ENCODE measurements at regions not wholly inside any gene's neighbourhood (a gene's known extent, or its start where the extent isn't known, plus 50 kb on each side); places are given as distances from the start of the nearest gene placed in this dataset.
A peak's percentile ranks its signal among the peaks of the same experiment; 100 is the strongest.
"Not testable (repeated sequence)": the region's sequence is repeated elsewhere in the genome, so short reads cannot be mapped to it uniquely, and the experiment has no call there.

GRCh38 chr2:402721-403120, 114.8 kb upstream of the ALKAL2 start:
- no peak for DNase-seq (ENCODE audit: low read depth, low spot score)

DNA sequence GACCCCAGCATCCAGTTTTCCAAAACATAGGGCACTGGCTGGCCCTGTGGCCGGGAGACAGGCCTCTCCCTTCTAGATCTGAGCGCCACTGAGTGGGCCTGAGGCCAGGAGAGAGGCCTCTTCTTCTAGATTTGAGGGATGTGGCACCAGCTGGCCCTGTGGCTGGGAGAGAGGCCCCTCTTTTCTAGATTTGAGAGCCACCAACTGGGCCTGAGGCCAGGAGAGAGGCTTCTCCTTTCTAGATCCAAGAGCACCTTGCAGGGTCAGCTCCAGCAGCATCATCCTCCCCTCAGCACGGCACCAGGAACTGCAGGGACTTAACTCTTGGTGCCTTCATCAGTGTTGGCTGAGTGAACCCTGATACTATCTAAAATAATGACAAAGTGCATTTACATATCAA, 114.3 kb upstream of the ALKAL2 start:
- no peak for DNase-seq (ENCODE audit: low read depth, low spot score)

DNA sequence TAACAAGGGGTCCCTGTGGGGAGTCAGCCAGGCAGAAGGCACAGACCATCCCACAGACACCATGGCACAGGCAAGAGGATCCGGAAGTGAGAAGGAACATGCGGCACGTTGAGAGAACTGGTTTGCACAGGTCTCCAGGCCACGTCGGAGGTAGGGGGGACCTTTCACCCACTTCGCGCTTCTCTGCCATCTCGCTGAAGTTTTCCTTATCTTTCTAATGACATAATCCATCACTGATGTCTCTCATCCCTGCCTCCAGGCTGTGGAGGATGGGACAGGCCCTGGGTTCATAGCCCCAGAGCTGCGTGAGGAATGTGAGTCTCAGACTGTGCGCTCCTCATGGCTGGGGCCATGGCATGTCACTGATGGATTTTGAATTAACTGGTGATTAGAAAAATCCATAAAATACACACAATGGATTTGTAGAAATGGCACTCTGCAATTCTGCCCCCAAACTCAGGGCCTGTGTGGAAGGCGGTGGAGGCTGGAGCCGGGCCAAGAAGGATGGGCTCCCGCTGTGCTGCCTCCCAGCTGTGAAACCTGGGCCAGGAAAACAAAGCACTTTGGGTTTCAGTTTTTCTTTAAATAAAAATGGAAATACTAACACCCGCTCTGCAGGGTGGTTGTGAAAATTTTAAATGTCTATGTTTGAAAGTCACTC, 113.3 kb upstream of the ALKAL2 start:
- peak; percentile 20 for DNase-seq (ENCODE audit: low read depth, low spot score)

DNA sequence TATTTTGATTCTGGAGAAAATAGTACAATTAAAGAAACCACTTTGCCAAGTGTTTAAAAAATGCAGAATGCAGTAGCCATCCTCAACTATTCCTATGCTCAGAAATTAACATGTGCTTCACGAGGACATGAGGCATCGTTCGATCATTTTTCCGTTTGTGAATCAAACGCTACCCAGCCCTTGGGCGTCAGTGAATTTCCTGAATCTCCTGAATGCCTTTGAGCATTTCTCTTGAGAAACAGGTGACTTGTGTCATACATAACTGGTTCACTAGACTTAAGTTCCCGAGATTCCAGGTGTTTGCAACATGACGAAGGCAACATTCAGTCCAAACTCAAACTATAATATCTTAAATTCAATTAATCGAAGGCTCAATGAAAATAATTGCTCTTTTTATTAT, 110.0 kb upstream of the ALKAL2 start:
- DNase-seq (ENCODE audit: low read depth, low spot score): no peak

DNA sequence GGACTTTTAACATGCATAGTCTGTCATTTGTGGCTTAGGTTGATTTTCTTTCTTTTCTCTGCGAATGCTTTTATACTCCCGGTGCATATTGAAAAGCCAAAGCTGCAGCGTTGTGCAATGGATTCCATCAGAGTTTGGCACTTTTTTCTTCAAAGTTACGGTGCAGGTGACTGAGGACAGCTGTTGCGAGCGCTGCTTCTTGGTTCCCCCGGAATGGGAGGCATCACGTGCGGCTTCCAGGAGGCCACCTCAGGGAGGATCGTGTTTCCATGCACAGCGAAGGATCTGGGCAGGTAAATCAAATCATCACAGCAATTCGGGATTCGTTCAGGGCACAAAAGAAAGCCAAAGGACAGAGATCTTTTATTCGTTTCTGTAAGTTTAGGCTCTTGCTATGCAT, 109.6 kb upstream of the ALKAL2 start:
- DNase-seq (ENCODE audit: low read depth, low spot score): no peak

DNA sequence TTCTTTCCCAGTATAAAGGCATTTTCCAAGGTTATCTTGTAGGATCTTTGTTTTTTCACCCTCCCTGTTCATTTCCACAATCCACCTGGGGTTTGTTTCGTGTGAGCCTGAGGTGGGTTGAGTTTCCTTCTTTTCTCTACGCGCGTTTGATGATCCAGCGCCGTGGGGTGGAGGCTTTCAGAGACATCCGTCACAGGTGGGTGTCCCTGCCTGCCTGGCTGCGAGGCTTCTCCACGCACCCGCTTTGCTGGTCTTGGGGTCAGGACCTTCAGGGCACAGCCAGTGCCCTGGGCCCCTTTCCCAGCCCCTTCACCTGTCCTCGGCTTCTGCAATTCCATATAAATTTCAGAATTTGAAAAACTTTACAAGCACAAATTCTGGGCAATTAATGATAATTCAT, 109.0 kb upstream of the ALKAL2 start:
- DNase-seq (ENCODE audit: low read depth, low spot score): no peak

DNA sequence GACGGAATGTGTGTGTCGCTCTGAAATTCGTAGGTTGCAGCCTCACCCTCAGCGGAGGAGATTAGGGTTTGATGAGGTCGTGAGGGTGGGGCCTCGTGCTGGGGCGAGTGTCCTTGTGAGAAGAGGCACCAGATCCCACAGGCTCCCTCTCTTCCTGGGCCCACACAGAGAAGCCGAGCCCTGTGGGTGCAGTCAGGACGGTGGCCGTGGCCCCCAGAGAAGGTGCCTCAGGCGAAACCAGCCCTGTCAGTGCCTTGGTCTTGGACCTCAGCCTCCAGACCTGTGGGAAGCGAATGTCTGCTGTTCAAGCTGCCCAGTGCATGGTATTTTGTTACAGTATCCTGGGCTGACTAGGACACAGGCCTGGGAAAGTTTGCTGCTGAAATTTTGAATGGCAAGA, 108.0 kb upstream of the ALKAL2 start:
- no peak for DNase-seq (ENCODE audit: low read depth, low spot score)

GRCh38 chr2:393711-394696, 106.1 kb upstream of the ALKAL2 start:
- peak; percentile 78 for DNase-seq (ENCODE audit: low read depth, low spot score)

GRCh38 chr2:392926-393280, 105.0 kb upstream of the ALKAL2 start:
- DNase-seq (ENCODE audit: low read depth, low spot score): no peak

DNA sequence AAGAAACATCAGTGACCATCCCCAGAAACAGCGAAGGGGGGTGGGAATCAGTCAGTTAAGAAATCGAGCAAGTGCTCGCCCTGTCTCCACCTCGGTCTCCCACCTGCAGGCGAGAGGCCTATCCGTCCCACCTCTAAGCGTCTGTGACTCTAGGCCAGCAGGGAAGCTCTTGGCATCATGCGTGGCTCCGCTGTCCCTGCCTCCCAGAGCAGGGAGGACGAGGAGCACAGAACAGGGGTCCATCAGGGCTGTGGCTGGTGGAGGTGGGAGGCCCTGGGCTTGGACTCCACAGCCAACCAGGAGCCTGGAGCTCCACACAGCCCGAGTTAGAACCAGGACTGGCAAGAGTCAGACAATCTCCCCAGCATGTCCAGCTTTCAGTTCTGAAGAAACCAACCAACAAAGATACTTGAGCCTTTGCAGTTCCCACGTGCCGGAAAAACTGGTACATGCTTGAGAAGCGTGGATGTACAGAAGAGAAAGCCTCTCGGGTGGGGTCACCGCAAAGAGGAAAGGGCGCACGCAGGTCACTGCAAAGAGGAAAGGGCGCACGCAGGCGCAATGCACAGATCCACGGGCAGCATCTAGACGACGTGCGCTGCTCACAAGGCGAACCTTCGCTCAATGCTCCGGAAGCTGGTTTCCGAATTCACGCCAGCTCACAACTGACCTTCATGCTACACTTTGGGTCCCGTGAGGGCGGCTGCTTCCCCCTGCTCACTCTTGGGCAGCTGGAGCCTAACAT, 104.5 kb upstream of the ALKAL2 start:
- no peak for DNase-seq (ENCODE audit: low read depth, low spot score)

GRCh38 chr2:391696-392095, 103.8 kb upstream of the ALKAL2 start:
- DNase-seq (ENCODE audit: low read depth, low spot score): no peak

DNA sequence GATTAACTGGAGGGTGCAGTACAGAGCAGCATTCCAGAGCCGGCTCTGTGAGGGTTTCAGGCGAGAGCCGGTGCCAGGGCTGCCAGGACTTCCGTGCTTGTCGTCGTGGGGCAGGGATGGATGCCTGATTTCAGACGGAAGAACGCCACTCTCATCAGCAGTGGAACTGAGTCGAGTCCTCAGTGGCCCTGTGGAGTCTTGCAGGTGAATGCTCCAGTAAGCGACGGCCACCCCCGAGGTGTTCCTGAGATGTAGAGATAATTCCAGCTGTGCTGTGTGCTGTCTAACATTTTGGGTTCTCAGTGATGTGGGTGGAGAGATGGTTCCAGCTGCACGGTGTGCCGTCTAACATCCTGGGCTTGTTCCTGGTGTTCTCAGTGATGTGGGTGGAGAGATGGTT, 103.1 kb upstream of the ALKAL2 start:
- no peak for DNase-seq (ENCODE audit: low read depth, low spot score)

GRCh38 chr2:389985-390384, 102.1 kb upstream of the ALKAL2 start:
- DNase-seq (ENCODE audit: low read depth, low spot score): not testable (repeated sequence)

- DNase-seq (ENCODE audit: low read depth, low spot score): not testable (repeated sequence)
Measured at GRCh38 chr2:388752-389151, 100.9 kb upstream of the ALKAL2 start.

GRCh38 chr2:387980-388421, 100.1 kb upstream of the ALKAL2 start:
- DNase-seq (ENCODE audit: low read depth, low spot score): no peak

GRCh38 chr2:386406-387103, 98.7 kb upstream of the ALKAL2 start:
- no peak for DNase-seq (ENCODE audit: low read depth, low spot score)

DNA sequence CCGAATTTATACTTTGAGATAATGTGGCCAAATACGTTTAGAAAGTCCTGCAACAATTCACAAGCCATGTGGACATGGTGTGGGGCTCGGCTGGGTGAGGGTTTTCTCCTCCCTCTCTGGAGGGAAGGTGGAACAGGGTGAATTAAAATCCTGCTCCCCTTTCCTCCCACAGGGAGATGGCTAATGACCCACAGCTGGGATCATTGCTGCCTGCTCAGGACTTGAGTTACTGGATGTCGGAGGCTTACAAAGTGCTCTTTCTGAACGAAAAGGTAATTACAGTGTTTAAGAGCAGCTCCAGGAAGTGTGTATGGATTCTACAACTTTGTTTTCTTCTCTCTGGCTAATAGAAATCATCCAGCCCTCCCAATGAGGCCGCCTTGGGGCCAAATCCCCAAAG, 97.9 kb upstream of the ALKAL2 start:
- no peak for DNase-seq (ENCODE audit: low read depth, low spot score)

DNA sequence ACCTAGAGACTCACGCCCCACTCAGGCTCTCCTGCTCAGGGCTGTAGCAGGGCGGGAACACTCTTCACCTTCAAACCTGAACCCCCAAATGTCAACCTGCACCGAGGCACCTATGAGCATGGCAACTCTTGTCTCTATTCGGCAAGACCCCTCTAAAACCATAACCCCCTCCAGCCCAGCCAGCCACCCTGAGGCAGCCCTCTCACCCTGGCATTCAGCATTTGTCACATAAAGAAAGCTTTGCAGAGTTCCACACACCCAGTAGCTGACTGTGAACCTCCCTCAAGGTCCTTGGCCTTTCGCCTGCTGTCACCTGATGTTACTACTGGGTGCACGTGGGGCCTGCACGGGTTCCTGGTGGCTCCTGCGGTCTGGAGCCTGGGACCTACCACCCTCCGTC, 97.2 kb upstream of the ALKAL2 start:
- no peak for DNase-seq (ENCODE audit: low read depth, low spot score)

DNA sequence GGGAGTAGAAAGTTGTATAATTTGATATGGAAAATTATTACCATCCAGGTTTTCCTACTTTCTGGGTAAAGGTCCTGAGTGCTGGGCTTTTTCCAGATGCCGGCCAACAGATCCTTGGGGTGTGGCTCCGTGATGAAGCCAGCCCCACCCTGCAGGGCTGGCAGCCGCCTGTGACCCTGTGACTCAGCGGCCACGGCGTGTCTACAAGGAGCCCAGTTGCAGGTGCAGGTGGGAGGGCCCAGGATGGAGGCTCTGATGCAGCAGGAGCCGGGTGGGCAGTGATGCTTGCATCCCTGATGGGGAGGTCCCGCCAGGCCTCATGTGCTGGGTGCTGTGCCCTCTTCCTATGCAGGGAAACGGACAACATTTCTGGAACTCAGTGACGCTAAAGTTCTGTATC, 96.0 kb upstream of the ALKAL2 start:
- DNase-seq (ENCODE audit: low read depth, low spot score): no peak

DNA sequence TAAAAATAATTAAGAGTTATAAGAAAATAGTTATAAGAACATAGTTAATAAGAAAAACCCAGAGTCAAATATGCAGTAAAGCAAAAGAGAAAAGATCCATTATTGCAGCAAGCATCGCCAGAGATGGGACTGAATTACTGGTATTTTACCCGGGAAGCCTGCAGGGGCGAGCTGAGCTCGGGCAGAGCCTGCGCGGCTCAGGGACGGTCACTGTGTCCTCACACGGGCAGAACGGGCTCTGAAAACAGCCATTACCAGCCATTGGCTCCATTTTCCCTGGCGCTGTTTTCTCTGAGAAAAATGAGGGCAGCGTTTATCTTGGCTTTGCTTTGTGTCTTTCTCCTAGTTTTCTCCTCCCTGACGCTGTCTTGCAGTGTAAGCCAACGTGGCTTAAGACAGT, 95.3 kb upstream of the ALKAL2 start:
- DNase-seq (ENCODE audit: low read depth, low spot score): peak; percentile 20

- DNase-seq (ENCODE audit: low read depth, low spot score): no peak
Measured at GRCh38 chr2:382728-383022, 94.8 kb upstream of the ALKAL2 start.

All from astrocyte of the hippocampus (primary cell).